Putamen (tissue), 1 donor: ENCODE measurements at regions not wholly inside any gene's neighbourhood (a gene's known extent, or its start where the extent isn't known, plus 50 kb on each side); places are given as distances from the start of the nearest gene placed in this dataset.
"Not testable (repeated sequence)": the region's sequence is repeated elsewhere in the genome, so short reads cannot be mapped to it uniquely, and the experiment has no call there.

Source experiments
- DNase-seq: peaks from one replicate; pipeline ENCODE4 v3.0.0-alpha.2; 2016; ENCODE audit warnings: low spot score

DNA sequence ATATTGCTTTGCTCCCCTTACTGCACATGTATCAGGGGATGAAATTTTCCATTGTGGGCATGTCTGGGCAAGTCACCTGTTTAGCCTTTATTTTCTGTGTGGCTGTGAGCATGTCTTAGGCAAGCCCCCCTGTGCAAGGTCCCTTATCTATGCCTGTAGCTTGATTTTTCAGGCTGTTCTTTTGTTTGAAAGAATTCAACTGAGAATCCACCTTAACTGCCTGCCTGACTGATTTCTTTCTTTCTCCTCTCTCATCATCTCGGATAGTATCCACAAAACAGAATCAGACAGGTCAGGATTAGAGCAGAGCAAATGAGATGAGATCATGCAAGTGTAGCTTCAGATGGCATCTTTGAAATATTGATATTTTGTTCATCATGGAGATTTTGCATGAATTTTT, 1147.5 kb upstream of the ACVR2A start:
- DNase-seq, result no peak

DNA sequence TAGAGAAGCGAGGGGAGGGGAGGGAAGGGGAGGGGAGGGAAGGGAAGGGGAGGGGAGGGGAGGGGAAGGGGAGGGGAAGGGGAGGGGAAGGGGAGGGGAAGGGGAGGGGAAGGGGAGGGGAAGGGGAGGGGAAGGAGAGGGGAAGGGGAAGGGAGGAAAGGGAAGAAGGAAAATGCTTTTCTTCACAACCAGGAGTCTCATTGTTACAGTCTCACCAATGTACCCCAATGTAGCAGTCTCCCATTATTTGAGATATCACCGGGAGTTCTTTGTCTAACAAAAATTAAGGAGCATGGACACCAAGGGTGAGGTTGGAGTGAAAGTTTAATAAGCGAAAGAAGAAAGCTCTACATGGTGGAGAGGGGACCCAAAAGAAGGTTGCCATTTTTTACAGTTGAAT, 1148.0 kb upstream of the ACVR2A start:
- not testable (repeated sequence) for DNase-seq

DNA sequence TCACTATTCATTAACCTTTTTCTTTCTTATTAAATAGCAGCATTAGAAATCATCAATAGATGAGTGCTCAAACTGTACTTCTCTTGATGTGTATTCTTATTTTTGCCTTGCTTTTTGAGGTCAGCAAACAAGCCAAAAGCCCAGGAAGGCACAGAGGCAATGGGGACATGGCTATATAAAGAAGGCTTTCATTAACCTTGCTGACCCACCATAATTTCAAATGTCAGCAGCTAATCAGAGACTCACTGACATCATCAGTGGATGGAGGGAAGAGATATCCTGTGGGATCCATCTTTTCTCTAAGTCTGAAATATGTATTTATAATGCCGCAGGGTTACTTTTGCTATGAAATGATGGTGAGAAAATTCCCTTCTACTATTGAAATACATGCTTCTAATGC, 1162.8 kb upstream of the ACVR2A start:
- DNase-seq, result no peak

DNA sequence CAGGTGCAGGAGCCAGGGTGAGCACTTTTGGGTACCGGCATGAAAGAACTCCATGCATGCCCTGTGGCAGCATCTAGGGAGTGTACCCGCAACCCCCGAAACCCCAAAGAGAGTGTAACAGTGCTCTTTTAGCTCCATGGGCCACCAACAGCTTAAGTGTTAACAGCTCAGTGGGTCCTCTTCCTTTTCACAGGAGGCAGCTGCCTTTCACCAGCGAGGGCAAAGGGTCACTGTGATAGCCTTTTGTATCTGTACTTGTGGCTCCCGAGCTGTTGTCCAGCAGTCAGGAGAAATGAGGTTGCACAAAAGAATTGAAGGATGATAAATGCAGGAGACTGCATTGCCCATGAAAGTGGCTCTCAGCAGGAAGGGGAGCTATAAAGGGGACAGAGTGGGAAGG, 1166.3 kb upstream of the ACVR2A start:
- no peak for DNase-seq

DNA sequence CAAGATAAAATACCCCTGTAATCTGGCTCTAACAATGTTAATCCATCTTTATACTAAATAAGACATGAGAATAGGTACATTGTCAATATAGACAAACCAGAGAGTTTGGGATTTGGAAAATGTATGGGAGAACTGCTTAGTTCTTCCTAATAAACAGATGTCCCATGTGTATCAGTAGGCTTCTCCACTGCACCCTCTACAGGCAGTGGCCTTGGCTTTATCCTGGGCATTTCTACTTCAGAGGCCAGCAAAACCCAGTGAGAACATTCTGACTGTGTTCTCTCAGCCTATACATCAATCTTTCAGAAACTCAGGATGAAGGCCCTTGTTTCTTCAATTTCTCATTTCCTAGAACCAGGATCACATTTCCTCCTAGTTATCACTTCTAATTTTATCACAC, 1167.5 kb upstream of the ACVR2A start:
- no peak for DNase-seq

DNA sequence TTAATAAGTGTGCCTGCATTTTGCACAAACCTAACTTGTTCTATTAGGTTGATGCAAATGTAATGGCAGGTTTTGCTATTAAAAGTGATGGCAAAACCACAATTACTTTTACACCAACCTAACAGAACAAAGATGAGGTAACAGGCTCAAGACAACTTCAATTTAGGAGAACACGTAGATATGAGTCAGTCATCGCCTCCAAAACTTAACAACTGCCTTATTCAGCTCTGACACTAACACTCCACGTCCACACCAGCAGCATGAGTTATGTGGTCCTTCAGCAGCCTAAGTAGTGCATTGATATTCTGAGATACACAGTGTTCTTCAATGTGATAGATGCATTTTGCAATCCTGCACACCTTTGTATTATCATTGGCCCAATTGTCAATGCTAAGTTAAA, 1175.1 kb upstream of the ACVR2A start:
- no peak for DNase-seq

DNA sequence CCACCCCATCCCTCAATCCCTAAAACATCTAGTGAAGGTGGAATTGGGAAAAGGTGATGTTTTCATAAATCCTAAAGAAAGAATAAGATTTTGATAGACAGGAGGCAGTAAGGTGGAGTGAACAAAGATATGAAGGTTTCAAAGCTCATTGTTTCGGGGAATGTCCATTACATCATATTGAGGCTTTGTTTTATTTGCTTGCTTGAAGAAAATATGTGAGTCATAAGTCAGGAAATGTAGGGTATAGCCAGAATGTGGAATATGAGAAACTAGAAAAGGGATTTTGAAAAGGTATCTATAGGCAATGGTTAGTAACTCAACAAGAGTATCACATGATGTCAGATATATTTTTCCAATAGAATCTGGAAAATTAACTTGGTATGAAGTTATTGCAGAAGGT, 1178.5 kb upstream of the ACVR2A start:
- no peak for DNase-seq

DNA sequence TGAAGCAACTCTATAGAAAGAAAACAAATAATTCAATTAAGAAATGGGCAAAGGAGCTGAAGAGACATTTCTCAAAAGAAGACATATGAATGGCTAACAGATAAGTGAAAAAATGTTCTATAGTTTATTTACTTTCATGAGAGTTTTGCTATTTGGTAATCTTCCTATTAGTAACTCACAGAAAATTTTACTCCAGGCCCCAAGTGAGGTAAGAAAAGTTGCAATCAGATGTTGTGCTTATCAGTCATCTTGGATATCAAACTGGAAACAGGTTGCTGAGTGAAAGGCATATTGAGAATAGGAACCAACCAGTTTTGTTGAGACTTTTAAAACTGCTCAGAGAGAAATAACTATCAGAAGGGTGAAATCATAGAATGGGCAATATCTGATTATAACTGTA, 1179.0 kb upstream of the ACVR2A start:
- no peak for DNase-seq

DNA sequence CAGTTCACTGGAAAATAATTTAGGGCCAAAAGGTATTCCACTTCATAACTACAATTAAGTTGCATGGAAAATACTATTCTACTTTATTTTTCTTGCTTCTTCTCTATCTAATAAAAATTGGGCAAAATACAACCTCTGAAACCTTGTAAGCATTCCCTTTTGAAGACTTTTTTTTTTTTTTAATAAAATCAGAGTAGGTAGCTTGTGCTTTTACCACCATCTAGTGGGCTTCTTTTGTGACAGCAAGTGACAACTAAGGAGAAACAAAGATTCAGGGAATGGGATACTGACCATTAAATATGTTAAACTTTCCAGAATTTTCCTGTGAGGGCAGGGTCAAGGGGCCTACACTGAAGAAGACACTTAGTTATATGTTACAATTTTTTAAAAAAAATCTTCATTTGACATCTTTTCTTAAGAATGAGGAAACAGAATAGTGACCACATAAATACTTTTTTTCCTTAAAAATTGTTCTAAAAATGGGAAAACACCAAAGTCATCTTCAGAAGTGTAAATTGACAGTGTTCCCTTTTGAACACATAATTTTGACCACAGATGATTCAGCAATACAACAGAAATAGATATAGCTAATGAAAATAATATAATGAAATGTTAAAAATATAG, 1183.2 kb upstream of the ACVR2A start:
- no peak for DNase-seq

DNA sequence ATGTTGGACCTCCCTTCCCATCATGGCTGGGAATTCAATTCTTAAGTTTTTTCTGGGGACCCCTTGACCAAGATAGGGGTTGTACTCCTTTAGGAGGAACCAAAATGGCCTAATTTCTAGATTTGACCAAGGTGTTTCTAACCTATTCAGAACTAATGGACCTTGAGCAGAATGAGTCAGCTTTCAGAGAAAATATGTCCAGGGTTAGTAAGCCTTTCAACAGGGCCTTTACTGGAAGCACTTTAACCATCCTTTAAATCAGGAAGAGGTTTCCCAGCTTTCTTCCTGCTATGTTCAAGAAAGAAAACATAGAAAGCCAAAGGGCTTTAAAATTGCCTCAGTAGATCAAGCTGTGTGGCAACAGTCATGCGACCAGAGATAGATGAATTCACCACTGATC, 1184.9 kb upstream of the ACVR2A start:
- DNase-seq, result no peak

DNA sequence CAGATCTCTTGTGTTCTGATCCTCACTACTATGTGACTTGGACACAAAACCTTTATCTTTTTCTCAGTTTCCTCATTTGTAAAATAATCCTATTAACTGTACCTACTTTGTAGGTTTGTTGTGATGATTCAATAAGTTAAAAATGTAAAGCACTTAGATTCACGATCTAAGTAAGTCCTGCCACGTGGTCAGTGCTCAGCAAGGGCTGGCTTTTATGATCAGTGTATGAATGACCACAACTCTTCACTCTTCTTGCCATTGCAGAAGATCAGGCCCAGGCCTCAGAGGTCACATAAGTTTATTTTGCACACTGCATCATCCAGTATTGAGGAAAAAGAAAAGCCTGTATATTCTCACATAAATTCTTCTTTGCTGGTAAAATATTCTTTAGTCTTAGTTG, 1192.5 kb upstream of the ACVR2A start:
- no peak for DNase-seq

DNA sequence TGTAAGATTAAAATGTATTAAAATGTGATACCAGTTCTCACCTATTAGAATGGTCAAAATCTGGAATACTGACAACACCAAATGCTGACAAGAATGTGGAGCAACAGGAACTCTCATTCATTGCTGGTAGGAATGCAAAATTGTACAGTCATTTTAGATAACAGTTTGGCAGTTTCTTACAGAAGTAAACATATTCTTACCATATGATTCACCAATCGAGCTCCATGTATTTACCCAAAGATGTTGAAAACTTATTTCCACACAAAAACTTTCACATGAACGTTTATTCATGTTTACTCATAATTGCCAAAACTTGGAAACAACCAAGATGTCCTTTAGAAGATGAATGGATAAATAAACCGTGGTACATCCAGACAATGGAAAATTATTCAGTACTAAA, 1193.5 kb upstream of the ACVR2A start:
- DNase-seq, result no peak

DNA sequence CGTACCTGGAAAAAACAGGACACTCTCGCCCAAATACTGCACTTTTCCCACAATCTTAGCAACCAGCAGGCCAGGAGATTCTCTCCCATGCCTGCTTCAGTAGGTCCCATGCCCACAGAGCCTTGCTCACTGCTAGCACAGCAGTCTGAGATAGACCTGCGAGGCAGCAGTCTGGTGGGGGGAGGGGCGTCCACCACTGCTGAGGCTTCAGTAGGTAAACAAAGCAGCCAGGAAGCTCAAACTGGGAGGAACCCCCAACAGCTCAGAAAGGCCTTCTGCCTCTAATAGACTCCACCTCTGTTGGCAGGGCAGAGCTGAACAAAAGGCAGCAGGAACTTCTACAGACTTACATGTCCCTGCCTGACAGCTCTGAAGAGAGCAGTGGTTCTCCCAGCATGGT, 1202.8 kb upstream of the ACVR2A start:
- no peak for DNase-seq

DNA sequence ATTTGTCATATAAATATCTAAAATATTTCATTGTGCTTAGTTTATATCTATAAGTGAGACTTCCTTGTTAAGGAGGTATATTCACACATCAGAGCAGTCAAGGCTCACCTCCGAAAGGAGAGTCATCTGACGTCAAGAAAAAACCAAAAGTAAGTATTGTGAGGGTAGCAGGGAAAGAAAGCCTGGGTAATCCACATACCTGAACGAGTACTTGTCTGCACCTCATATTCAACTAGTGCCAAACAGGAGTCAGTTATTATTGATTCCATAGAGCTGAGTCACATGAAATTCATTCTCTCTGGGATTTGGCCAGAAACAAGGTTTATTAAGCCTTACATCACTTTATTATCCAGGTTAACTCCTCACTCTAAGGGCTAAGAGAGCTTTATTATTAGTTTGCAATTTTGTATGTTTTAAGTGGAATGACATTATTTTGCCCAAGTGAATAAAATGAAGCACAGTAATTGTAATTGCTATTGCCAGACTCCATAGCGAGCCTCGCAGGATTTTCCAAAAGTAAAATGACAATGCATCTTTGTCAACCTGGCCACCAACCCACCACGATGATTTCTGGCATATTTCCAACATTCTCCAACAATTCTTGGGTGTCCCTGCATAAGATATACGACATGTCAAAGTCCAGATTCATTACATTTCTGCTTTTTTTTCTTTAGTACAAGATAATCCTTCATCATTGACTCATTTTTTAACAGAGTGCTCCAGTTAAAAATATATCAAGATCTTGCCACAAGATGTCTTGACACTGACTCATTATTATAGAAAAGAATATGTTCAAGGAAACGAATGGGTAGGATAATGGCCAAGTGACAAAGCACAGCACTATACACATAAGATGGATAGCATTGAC, 1210.4 kb upstream of the ACVR2A start:
- DNase-seq, result no peak

DNA sequence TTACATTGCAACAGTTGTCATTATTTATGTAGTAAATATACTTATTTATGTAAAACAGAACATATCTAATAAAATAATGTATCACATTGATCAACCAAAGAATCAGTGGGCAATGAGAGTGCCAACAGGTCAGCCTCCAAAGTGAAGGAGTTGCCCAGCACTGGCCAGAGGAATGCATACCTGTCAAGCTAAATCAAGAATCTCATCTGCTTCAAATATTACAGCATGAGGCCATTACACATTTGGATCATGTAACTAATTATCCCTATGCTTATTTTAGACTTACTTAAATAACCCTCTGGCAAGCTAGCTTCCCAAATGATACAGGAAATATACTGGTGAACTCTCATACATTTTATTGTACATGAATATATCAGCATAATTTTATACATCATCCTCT, 1211.7 kb upstream of the ACVR2A start:
- no peak for DNase-seq

DNA sequence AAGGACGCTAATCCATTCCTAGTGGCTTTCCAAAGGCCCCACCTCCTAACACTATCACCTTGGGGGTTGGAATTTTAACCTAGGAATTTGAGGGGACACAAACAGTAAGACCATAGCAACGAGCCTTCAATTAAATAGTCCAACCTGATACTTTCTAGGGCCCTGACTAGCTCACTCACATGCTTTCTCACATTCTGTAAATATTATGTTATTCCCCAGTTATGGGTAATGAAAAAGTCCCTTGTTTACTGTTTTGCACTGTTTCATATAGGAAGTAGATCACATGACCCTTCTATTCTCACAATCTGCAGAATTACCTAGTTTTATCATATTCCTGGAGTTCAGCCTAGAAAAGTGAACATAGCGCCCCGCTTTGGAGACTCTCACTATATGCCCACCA, 1212.1 kb upstream of the ACVR2A start:
- DNase-seq, result no peak

DNA sequence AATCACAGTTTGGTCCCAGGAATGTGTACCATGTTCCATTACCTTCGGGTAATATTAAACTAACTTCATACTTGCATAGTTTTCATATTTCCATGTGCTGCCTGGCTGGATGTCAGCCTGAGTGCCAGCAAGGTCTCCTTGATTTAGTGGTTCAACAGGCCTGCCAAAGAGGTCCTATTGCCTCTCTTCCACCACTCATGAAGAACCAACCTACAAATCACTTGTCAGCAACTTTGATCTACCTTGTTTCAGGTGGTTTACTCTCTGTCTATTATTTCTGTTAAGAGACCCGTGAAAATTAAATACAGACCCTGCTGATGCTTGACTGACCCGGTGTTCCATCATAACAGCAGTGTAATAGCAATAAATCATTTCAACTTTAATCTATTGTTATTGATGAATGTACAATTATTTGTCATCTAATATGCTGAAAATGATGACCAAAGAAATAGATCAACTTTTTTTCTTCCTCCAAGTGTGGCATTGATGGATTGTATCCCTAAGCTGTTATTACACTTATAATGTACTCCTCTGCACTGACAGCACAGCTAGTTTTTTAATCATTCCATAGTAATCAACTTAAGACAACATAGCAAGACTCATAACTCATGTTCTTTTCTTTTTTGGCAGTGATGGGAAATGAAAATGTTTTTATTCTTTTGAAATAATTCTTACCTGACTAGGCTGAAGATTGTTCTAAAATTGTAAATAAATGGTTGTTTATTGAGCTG, 1220.2 kb upstream of the ACVR2A start:
- DNase-seq, result no peak

DNA sequence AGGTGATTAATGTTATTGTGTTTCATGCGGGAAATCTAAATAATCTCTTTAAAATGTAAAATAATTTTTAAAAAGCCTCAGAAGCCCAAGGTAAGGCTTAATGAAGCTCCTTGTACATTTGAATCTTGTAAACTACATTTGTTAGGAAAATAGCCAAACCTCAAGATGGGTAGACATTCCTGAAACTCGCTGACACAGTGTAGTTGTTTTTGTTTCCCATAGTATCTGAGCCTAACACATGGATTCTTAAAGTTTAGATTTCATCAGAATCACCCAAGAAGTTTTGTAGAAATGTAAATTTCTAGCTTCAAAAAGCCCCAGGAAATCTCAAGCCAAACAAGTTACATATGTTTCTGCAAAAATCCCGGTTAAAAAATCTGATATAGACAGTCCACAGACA, 1221.1 kb upstream of the ACVR2A start:
- DNase-seq, result no peak

DNA sequence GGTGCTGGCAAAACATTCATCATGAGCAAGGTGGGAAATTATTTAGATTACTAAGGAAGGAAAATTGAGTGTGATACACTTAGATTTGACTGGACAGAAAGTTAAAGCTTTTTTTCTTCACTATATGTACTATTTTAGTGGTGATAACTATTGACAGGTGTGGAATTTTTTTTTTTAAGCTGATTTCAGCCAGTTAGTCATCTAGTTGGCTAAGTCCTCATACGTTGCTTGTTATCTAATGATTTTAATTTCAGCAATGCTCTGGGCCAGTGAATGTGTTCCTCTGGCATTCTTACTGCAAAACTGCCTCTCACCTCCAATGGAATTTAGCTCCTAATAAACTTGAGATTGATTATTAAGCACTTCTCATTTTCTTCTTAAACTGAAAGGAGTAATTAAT, 1223.2 kb upstream of the ACVR2A start:
- no peak for DNase-seq

DNA sequence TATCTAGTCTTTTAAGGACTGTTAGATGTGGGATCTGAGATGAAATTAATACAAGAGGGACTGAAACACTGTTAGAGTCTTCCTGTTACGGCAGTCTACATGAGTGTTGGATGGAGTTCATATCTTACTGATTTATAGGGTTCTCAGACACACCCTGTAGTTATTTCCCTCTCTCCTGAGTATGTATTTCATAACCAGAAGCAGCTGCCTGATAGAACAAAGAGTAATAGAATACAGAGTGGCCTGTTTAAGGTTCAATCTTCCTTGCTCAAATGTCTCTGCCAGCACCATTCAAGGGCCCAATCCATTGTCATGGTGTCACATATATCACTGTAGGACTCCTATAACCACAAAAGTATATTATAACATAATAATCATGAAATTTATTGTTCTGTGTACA, 1229.1 kb upstream of the ACVR2A start:
- DNase-seq, result no peak

DNA sequence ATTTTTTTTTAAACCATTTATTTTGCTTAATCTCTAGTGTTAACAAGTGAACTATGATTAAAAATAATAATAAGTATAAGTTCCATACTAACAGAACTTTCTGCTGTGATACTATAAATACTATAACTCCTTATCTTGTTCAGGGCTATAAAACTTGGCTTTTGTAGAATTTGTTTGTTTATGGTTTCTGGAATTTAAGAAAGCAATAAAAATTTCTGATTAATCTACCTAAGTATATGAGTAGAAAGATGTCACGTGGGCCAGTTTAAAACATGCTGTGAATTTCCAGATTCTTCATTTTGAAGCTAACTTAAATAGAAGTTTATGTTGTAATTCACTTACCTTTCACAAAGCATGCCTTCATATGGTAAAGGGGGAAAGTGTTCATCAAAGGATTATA, 1236.3 kb upstream of the ACVR2A start:
- no peak for DNase-seq

DNA sequence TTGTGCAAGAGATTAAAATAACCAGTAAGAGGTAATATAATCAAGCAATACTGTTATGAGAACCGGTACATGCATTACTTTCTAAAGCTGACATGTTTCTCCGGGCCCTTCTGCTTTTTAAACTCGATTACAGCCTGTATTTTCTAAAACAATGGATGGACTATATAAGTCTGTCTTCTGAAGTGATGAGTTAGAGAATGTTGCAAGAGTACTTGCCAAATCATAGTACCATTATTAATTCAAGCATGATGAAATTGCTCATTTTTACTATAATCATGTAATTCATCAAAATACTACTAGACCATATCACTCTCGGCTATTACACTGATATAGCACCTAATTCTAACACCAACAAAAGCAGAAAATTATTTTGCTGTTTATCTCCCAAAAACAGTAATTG, 1240.3 kb upstream of the ACVR2A start:
- no peak for DNase-seq

DNA sequence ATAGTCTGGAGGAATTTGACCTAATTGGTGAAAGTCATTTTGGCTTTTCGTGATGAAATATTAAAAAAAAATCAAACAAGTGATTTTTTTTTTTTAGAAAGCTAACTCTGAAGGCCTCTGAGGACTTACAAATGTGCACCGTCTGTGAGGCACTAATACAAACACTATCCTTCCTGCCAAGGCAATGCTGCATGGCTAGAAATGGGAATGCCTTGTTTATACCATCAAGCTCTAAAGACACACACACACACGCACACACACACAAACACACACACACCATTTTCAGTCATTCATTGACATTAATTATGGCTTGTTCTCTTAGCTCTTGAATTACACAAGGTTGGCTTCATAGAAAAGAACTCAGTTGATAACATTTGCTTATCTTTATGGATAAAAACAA, 1242.0 kb upstream of the ACVR2A start:
- DNase-seq, result no peak
